MM.1S (cell line): ENCODE measurements at regions not wholly inside any gene's neighbourhood (a gene's known extent, or its start where the extent isn't known, plus 50 kb on each side); places are given as distances from the start of the nearest gene placed in this dataset.

Source experiments
- DNase-seq: peaks from one replicate; pipeline ENCODE4 v3.0.0-alpha.2; 2015
- H2AFZ ChIP-seq: fragments of 300-600 bp; sonication (generic); 2 replicates; pipeline ENCODE4 v1.6.0; 2016; ENCODE audit warnings: antibody characterized with exemption, low read length
- H3F3A ChIP-seq: fragments of 300-600 bp; sonication (generic); 2 replicates; pipeline ENCODE4 v1.6.1; 2016; ENCODE audit warnings: mild to moderate bottlenecking, antibody characterized with exemption, low read length, moderate library complexity, mixed read lengths; ENCODE audit not compliant: insufficient read depth
- H3K27ac ChIP-seq: fragments of 300-600 bp; sonication (generic); 2 replicates; pipeline ENCODE4 v1.5.1; 2016; ENCODE audit warnings: mild to moderate bottlenecking, low read length
- H3K27me3 ChIP-seq: fragments of 300-600 bp; sonication (generic); replicated peaks from 2 replicates; pipeline ENCODE4 v1.6.0; 2016; ENCODE audit warnings: low read length; ENCODE audit not compliant: insufficient read depth
- H3K36me3 ChIP-seq: fragments of 300-600 bp; sonication (generic); replicated peaks from 2 replicates; pipeline ENCODE4 v1.6.1; 2016; ENCODE audit warnings: mild to moderate bottlenecking, low read length, mixed read lengths; ENCODE audit not compliant: insufficient read depth
- H3K4me1 ChIP-seq: fragments of 300-600 bp; sonication (generic); 2 replicates; pipeline ENCODE4 v1.6.1; 2016; ENCODE audit warnings: low read length, mixed read lengths
- H3K4me2 ChIP-seq: fragments of 300-600 bp; sonication (generic); 2 replicates; pipeline ENCODE4 v1.6.0; 2016; ENCODE audit warnings: low read depth, low read length
- H3K4me3 ChIP-seq: fragments of 300-600 bp; sonication (generic); 2 replicates; pipeline ENCODE4 v1.5.1; 2016; ENCODE audit warnings: low read length, mixed read lengths
- H3K79me2 ChIP-seq: fragments of 300-600 bp; sonication (generic); 2 replicates; pipeline ENCODE4 v1.6.1; 2016; ENCODE audit warnings: mixed run types, low read length, mixed read lengths
- H3K9ac ChIP-seq: fragments of 300-600 bp; sonication (generic); 2 replicates; pipeline ENCODE4 v1.6.1; 2016; ENCODE audit warnings: low read length, mixed read lengths
- H3K9me2 ChIP-seq: fragments of 300-600 bp; sonication (generic); replicated peaks from 2 replicates; pipeline ENCODE4 v1.6.1; 2016; ENCODE audit warnings: mild to moderate bottlenecking, low read length, mixed read lengths; ENCODE audit not compliant: insufficient read depth
- H3K9me3 ChIP-seq: fragments of 300-600 bp; sonication (generic); replicated peaks from 2 replicates; pipeline ENCODE4 v1.6.1; 2016; ENCODE audit warnings: mild to moderate bottlenecking, low read length, mixed read lengths; ENCODE audit not compliant: insufficient read depth
- H4K20me1 ChIP-seq: fragments of 300-600 bp; sonication (generic); 2 replicates; pipeline ENCODE4 v1.6.1; 2016; ENCODE audit warnings: mild to moderate bottlenecking, low read length, moderate library complexity, mixed read lengths; ENCODE audit not compliant: insufficient read depth
- EZH2 ChIP-seq: fragments of 300-600 bp; sonication (generic); optimal IDR thresholded peaks from 2 replicates; pipeline ENCODE3; 2017; ENCODE audit warnings: low read depth, mild to moderate bottlenecking, antibody characterized with exemption, low read length, mixed read lengths
- EZH2phosphoT487 ChIP-seq: fragments of 300-600 bp; sonication (generic); IDR thresholded peaks from 2 replicates; pipeline ENCODE4 v1.6.1; 2018; ENCODE audit warnings: antibody characterized with exemption, low read length
- TF ChIP-seq, protein P1 (sequence below): fragments of 300-600 bp; sonication (generic); IDR thresholded peaks from 2 replicates; pipeline ENCODE4 v1.5.1; 2016; ENCODE audit warnings: antibody characterized with exemption, low read length, mixed read lengths

DNA sequence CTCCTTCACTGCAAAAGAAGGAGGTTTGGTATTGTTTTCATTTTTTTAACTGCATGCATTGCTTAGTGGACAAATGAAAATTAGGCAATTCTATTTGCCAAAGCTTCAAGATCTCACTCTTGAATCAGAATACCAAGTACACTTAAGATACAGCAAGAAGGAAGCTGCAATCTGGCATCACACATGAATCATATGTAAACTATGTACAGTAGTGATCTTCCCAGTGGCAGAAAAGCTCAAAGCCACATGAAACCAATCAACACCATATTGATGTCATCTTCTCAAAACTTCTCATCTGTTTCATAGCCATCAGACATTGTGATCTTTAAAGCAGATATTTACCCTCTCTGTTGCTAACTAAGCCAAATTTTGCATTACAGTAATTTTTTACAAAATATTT is 550.1 kb downstream of the LTN1 start:
- H3K4me2 ChIP-seq = no peak overlapping the region
- H3K4me3 ChIP-seq = no peak overlapping the region
- H3K36me3 ChIP-seq = no peaks in the 10 kb centered on the region
- H3F3A ChIP-seq = no peaks in the 10 kb centered on the region
- H3K9me3 ChIP-seq = no peaks in the 10 kb centered on the region
- H3K4me1 ChIP-seq = no peaks in the 10 kb centered on the region
- no peaks in the 10 kb centered on the region for H3K27me3 ChIP-seq
- H3K79me2 ChIP-seq = no peaks in the 10 kb centered on the region
- no peaks in the 10 kb centered on the region for H3K9me2 ChIP-seq
- no peak overlapping the region for H2AFZ ChIP-seq
- no peak overlapping the region for H3K9ac ChIP-seq
- H3K27ac ChIP-seq = no peak overlapping the region
- no peaks in the 10 kb centered on the region for H4K20me1 ChIP-seq
- DNase-seq = no peak
- TF ChIP-seq EZH2 = no peak
- TF ChIP-seq, protein P1, sequence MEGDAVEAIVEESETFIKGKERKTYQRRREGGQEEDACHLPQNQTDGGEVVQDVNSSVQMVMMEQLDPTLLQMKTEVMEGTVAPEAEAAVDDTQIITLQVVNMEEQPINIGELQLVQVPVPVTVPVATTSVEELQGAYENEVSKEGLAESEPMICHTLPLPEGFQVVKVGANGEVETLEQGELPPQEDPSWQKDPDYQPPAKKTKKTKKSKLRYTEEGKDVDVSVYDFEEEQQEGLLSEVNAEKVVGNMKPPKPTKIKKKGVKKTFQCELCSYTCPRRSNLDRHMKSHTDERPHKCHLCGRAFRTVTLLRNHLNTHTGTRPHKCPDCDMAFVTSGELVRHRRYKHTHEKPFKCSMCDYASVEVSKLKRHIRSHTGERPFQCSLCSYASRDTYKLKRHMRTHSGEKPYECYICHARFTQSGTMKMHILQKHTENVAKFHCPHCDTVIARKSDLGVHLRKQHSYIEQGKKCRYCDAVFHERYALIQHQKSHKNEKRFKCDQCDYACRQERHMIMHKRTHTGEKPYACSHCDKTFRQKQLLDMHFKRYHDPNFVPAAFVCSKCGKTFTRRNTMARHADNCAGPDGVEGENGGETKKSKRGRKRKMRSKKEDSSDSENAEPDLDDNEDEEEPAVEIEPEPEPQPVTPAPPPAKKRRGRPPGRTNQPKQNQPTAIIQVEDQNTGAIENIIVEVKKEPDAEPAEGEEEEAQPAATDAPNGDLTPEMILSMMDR = no peak
- no peak for TF ChIP-seq EZH2phosphoT487

DNA sequence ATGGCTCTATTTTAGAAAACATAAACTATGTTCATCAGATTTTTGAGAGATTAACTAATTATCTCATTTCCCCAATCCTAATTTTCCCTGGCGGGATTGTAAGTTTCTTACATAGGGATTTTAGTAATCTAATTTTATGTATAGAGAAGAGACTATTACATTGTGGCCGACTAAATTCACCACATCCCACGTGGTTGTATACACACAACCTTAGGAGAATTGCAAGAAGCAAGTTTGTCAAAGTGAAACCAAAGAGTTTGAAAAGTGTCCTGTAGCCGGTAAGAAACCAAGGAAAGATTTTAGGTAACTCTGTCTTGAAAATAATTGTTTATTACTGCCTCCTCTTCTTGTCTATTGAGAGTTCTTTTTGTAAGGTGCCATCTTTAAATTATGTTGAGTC is 550.6 kb downstream of the LTN1 start:
- Histone ChIP-seq H3K4me3 (no peak overlapping the region), H3K4me2 (no peak overlapping the region), H3K36me3 (no peaks in the 10 kb centered on the region), H4K20me1 (no peaks in the 10 kb centered on the region), H3K27ac (no peak overlapping the region), H3K4me1 (no peaks in the 10 kb centered on the region), H3K9me2 (no peaks in the 10 kb centered on the region), H3K27me3 (no peaks in the 10 kb centered on the region), H3K79me2 (no peaks in the 10 kb centered on the region), H3F3A (no peaks in the 10 kb centered on the region), H3K9me3 (no peaks in the 10 kb centered on the region), H3K9ac (no peak overlapping the region), H2AFZ (no peak overlapping the region)
- TF ChIP-seq EZH2 (no peak), EZH2phosphoT487 (no peak)
- TF ChIP-seq, protein P1 = no peak
- DNase-seq = no peak

DNA sequence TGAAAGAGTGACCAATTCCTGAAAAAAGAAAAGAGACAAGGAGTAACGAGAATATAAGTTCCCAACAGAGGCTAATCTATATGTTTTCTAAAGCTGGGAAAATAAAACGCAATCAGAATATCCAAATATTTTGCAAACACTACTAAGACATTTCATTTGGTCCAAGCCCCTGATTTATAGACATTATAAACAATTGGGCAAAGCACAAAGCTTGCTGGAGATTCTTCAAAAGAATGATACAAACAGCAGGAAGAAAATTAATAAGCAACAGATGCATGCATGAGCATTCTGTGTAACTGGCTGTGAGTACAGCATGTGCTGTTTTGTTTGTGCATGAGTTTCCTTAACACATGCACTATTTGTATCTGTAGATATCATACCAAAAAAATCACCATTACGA is 552.9 kb downstream of the LTN1 start:
- Histone ChIP-seq H3K79me2 (no peaks in the 10 kb centered on the region), H3K4me1 (no peaks in the 10 kb centered on the region), H4K20me1 (no peaks in the 10 kb centered on the region), H3F3A (no peaks in the 10 kb centered on the region), H3K9me3 (no peaks in the 10 kb centered on the region), H3K4me3 (no peak overlapping the region), H3K36me3 (no peaks in the 10 kb centered on the region), H2AFZ (no peak overlapping the region), H3K27me3 (no peaks in the 10 kb centered on the region), H3K9me2 (no peaks in the 10 kb centered on the region), H3K9ac (no peak overlapping the region), H3K27ac (no peak overlapping the region), H3K4me2 (no peak overlapping the region)
- TF ChIP-seq, protein P1 = no peak
- no peak for TF ChIP-seq EZH2phosphoT487
- no peak for TF ChIP-seq EZH2
- DNase-seq = no peak
